ENCODE measurements at regions not wholly inside any gene's neighbourhood (a gene's known extent, or its start where the extent isn't known, plus 50 kb on each side); places are given as distances from the start of the nearest gene placed in this dataset.

- TF ChIP-seq SUZ12 (IDR thresholded peaks at IDR 0.05; ENCODE audit: extremely low read depth, insufficient read depth, insufficient read length), result no peak
- no peak for TF ChIP-seq ZNF274 (IDR thresholded peaks at IDR 0.05; ENCODE audit: low read depth, low read length)
- TF ChIP-seq YY1 (IDR thresholded peaks at IDR 0.05; ENCODE audit: insufficient read depth, insufficient read length), result no peak
Measured at GRCh38 chrX:39519566-39520301, 578.0 kb downstream of the BCOR start.

Data from NT2/D1 (cell line).